Stomach (tissue), 8 donors: ENCODE measurements at regions not wholly inside any gene's neighbourhood (a gene's known extent, or its start where the extent isn't known, plus 50 kb on each side); places are given as distances from the start of the nearest gene placed in this dataset.

ENCODE experiments used
- DNase-seq, 2 donors: peaks; one replicate each; pipeline versions ENCODE4 v3.0.0 to v3.0.0-alpha.2; 2013 to 2019
- H3K27ac ChIP-seq, 5 donors: fragments of 200-600 bp in 4 of 5; sonication (generic) in 4 of 5; one replicate each; pipeline ENCODE4 v1.5.1; 2013 to 2019; ENCODE audit warnings: mild to moderate bottlenecking in 1 of 5, moderate library complexity in 1 of 5
- H3K27me3 ChIP-seq, 3 donors: fragments of 200-600 bp; sonication (generic); one replicate each; pipeline ENCODE4 v1.5.1; 2017 to 2019; ENCODE audit warnings: mixed run types in 1 of 3
- H3K36me3 ChIP-seq, 4 donors: fragments of 200-600 bp; sonication (generic); 1 replicate in 3 of 4; 2 replicates in 1 of 4; pipeline ENCODE4 v1.5.1; 2016 to 2019
- H3K4me1 ChIP-seq, 4 donors: fragments of 200-600 bp; sonication (generic); one replicate each; pipeline ENCODE4 v1.5.1; 2016 to 2019
- H3K4me3 ChIP-seq, 4 donors: fragments of 200-600 bp; sonication (generic) in 3 of 4; one replicate each; pipeline ENCODE4 v1.5.1; 2016 to 2019; ENCODE audit warnings: mild to moderate bottlenecking in 1 of 4
- H3K9me3 ChIP-seq, 4 donors: fragments of 200-600 bp; sonication (generic); one replicate each; pipeline ENCODE4 v1.5.1; 2016 to 2019
- CTCF ChIP-seq, 7 experiments: fragments of 450-650 bp in 4 of 7; fragments of 200-600 bp in 3 of 7; sonication (generic) in 3 of 7; IDR thresholded peaks; one replicate each; pipeline ENCODE4 v1.5.1; 2016 to 2019; ENCODE audit warnings: antibody characterized with exemption in 7 of 7, control low read depth in 2 of 7, mild to moderate bottlenecking in 1 of 7
- EP300 ChIP-seq: sonication (generic); formaldehyde crosslinking; IDR thresholded peaks from one replicate; pipeline ENCODE4 v1.6.1; 2017; ENCODE audit warnings: antibody characterized with exemption
- POLR2A ChIP-seq, 4 donors: fragments of 450-650 bp; IDR thresholded peaks; one replicate each; pipeline ENCODE4 v1.6.1; 2016; ENCODE audit warnings: antibody characterized with exemption in 4 of 4, control low read depth in 2 of 4, mild to moderate bottlenecking in 1 of 4, moderate library complexity in 1 of 4
- POLR2AphosphoS5 ChIP-seq, 3 donors: sonication (generic); formaldehyde crosslinking; IDR thresholded peaks; one replicate each; pipeline ENCODE4 v1.6.1; 2016; ENCODE audit warnings: antibody characterized with exemption in 3 of 3
- WGBS, 5 donors: extraction: QIAGEN DNeasy Blood & Tissue Kit in 3 of 5; methylation state at CpG; one replicate each; pipeline versions ENCODE4 v1.1.5 to v1.1.7; 2013 to 2018; 5-methylcytosine and 5-hydroxymethylcytosine counted together
- intact Hi-C: fragments of 100-400 bp; cut with DNase I; formaldehyde crosslinking; loops from one replicate; pipeline ENCODE4 v1.15.1; 2023; ENCODE audit warnings: low total_unique reads
- donor health status: healthy with polysubstance abuse.
- donor health status: Bipolar disorder and iron deficiency.
- donor health status: healthy.

GRCh38 chr15:93241696-93242585, 152.9 kb upstream of the RGMA start:
- Histone ChIP-seq H3K27ac (no peak overlapping the region), H3K4me3 (no peak overlapping the region), H3K9me3 (peaks cover 0 to 6% (median 0%) of the 10 kb centered on the region in 4 donors), H3K4me1 (no peaks in the 10 kb centered on the region), H3K27me3 (peaks cover 0 to 4% (median 4%) of the 10 kb centered on the region in 3 donors), H3K36me3 (no peaks in the 10 kb centered on the region)
- TF ChIP-seq CTCF (IDR thresholded peaks at IDR 0.05), result no peak
- no peak for TF ChIP-seq POLR2AphosphoS5 (IDR thresholded peaks at IDR 0.05)
- TF ChIP-seq EP300, result no peak
- TF ChIP-seq POLR2A (IDR thresholded peaks at IDR 0.05), result no peak
- WGBS, 5 donors, result 71 to 77% (median 74%) methylated on average over 15 of the region's 15 CpGs
- intact Hi-C loops, result no loop called here
- no peak for DNase-seq

GRCh38 chr15:93239993-93240392, 151.0 kb upstream of the RGMA start:
- Histone ChIP-seq H3K27ac (no peak overlapping the region), H3K4me1 (no peaks in the 10 kb centered on the region), H3K4me3 (no peak overlapping the region), H3K9me3 (peaks cover 0 to 6% (median 0%) of the 10 kb centered on the region in 4 donors), H3K36me3 (no peaks in the 10 kb centered on the region), H3K27me3 (peaks cover 0 to 4% (median 2%) of the 10 kb centered on the region in 3 donors)
- intact Hi-C loops, result no loop called here
- TF ChIP-seq POLR2A (IDR thresholded peaks at IDR 0.05), result no peak
- no peak for TF ChIP-seq EP300
- no peak for TF ChIP-seq CTCF (IDR thresholded peaks at IDR 0.05)
- no peak for TF ChIP-seq POLR2AphosphoS5 (IDR thresholded peaks at IDR 0.05)
- DNase-seq, result no peak
- 78 to 100% (median 97%) methylated on average over 3 of the region's 3 CpGs for WGBS, 5 donors

GRCh38 chr15:93239591-93239990, 150.6 kb upstream of the RGMA start:
- H3K4me1 ChIP-seq, result no peaks in the 10 kb centered on the region

GRCh38 chr15:93238641-93239040, 149.6 kb upstream of the RGMA start:
- Histone ChIP-seq H3K36me3 (no peaks in the 10 kb centered on the region), H3K9me3 (peaks cover 0 to 6% (median 0%) of the 10 kb centered on the region in 4 donors), H3K27ac (no peak overlapping the region), H3K27me3 (peaks cover 0 to 4% (median 0%) of the 10 kb centered on the region in 3 donors), H3K4me1 (no peaks in the 10 kb centered on the region), H3K4me3 (no peak overlapping the region)
- TF ChIP-seq POLR2AphosphoS5 (IDR thresholded peaks at IDR 0.05), result no peak
- no peak for TF ChIP-seq CTCF (IDR thresholded peaks at IDR 0.05)
- TF ChIP-seq POLR2A (IDR thresholded peaks at IDR 0.05), result no peak
- TF ChIP-seq EP300, result no peak
- DNase-seq, result no peak
- intact Hi-C loops, result no loop called here
- 64 to 75% (median 73%) methylated on average over 8 of the region's 8 CpGs for WGBS, 5 donors

More at GRCh38 chr15:93239591-93239990, 150.6 kb upstream of the RGMA start:
- intact Hi-C loops, result no loop called here
- Histone ChIP-seq H3K9me3 (peaks cover 0 to 6% (median 0%) of the 10 kb centered on the region in 4 donors), H3K27ac (no peak overlapping the region), H3K4me3 (no peak overlapping the region), H3K36me3 (no peaks in the 10 kb centered on the region), H3K27me3 (peaks cover 0 to 4% (median 0%) of the 10 kb centered on the region in 3 donors)
- DNase-seq, result no peak
- TF ChIP-seq EP300, result no peak
- TF ChIP-seq CTCF (IDR thresholded peaks at IDR 0.05), result no peak
- no peak for TF ChIP-seq POLR2AphosphoS5 (IDR thresholded peaks at IDR 0.05)
- no peak for TF ChIP-seq POLR2A (IDR thresholded peaks at IDR 0.05)
- 85 to 97% (median 93%) methylated on average over 8 of the region's 8 CpGs for WGBS, 5 donors
